PC-3 (cell line): ENCODE measurements at regions not wholly inside any gene's neighbourhood (a gene's known extent, or its start where the extent isn't known, plus 50 kb on each side); places are given as distances from the start of the nearest gene placed in this dataset.
"Not testable (repeated sequence)": the region's sequence is repeated elsewhere in the genome, so short reads cannot be mapped to it uniquely, and the experiment has no call there.

ENCODE experiments used
- ATAC-seq: fragments of 200-7000 bp; cut with Tn5 transposase; 2 replicates; pipeline ENCODE4 v1.9.1; 2020; ENCODE audit warnings: mild to moderate bottlenecking, moderate library complexity
- BruUV-seq: library from RNA; stranded (reverse); fragments of 400-500 nt; replicated peaks from 2 replicates; lab custom pipeline; 2021; lab: Mats Ljungman, UMichigan
- CTCF ChIA-PET: fragments of 300-600 bp; sonication (Branson Sonifier 250); formaldehyde crosslinking; loops from one replicate; lab custom pipeline; 2022; ENCODE audit warnings: antibody characterized with exemption; lab: Charles Lee
- POLR2A ChIA-PET: fragments of 300-600 bp; sonication (Branson Sonifier 250); formaldehyde crosslinking; loops from one replicate; lab custom pipeline; 2022; ENCODE audit warnings: antibody characterized with exemption; ENCODE audit not compliant: unreplicated experiment; lab: Charles Lee
- DNase-seq: peaks from one replicate; pipeline ENCODE4 v3.0.0-alpha.2; 2015
- H2AFZ ChIP-seq: fragments of 300-600 bp; sonication (generic); 2 replicates; pipeline ENCODE4 v1.6.0; 2016; ENCODE audit warnings: antibody characterized with exemption, low read length
- H3F3A ChIP-seq: fragments of 300-600 bp; sonication (generic); one replicate; pipeline ENCODE4 v1.6.0; 2017; ENCODE audit warnings: antibody characterized with exemption, low read length, control low read depth, mild to moderate bottlenecking; ENCODE audit not compliant: unreplicated experiment
- H3K27ac ChIP-seq: fragments of 300-600 bp; sonication (generic); 2 replicates; pipeline ENCODE4 v1.5.1; 2016; ENCODE audit warnings: mild to moderate bottlenecking, low read length
- H3K27me3 ChIP-seq: fragments of 300-600 bp; sonication (generic); 2 replicates; pipeline ENCODE4 v1.6.1; 2016; ENCODE audit warnings: low read length, mixed read lengths
- H3K36me3 ChIP-seq: fragments of 300-600 bp; sonication (generic); 2 replicates; pipeline ENCODE4 v1.6.1; 2016; ENCODE audit warnings: low read depth, mixed run types, low read length, mixed read lengths
- H3K4me1 ChIP-seq: fragments of 300-600 bp; sonication (generic); 2 replicates; pipeline ENCODE4 v1.5.1; 2016; ENCODE audit warnings: low read length; ENCODE audit not compliant: insufficient read depth
- H3K4me2 ChIP-seq: fragments of 300-600 bp; sonication (generic); 2 replicates; pipeline ENCODE4 v1.6.0; 2016; ENCODE audit warnings: low read length
- H3K4me3 ChIP-seq: fragments of 300-600 bp; sonication (generic); 2 replicates; pipeline ENCODE4 v1.5.1; 2016; ENCODE audit warnings: mild to moderate bottlenecking, low read length, mixed read lengths
- H3K79me2 ChIP-seq: fragments of 300-600 bp; sonication (generic); 2 replicates; pipeline ENCODE4 v1.6.1; 2017; ENCODE audit warnings: low read length, mixed read lengths
- H3K9ac ChIP-seq: fragments of 300-600 bp; sonication (generic); 2 replicates; pipeline ENCODE4 v1.6.0; 2016; ENCODE audit warnings: mild to moderate bottlenecking, low read length
- H3K9me2 ChIP-seq: fragments of 300-600 bp; sonication (generic); replicated peaks from 2 replicates; pipeline ENCODE4 v1.6.1; 2016; ENCODE audit warnings: mixed run types, low read length, mixed read lengths
- H3K9me3 ChIP-seq: fragments of 300-600 bp; sonication (generic); 2 replicates; pipeline ENCODE4 v1.6.1; 2016; ENCODE audit warnings: low read length, mixed read lengths
- H4K20me1 ChIP-seq: fragments of 300-600 bp; sonication (generic); 2 replicates; pipeline ENCODE4 v1.6.1; 2016; ENCODE audit warnings: low read length, mixed read lengths
- EZH2 ChIP-seq: fragments of 300-600 bp; sonication (generic); IDR thresholded peaks from one replicate; pipeline ENCODE4 v1.6.1; 2017; ENCODE audit warnings: antibody characterized with exemption, mild to moderate bottlenecking, low read length; ENCODE audit not compliant: unreplicated experiment
- EZH2phosphoT487 ChIP-seq: fragments of 300-600 bp; sonication (generic); IDR thresholded peaks from 2 replicates; pipeline ENCODE4 v1.6.1; 2018; ENCODE audit warnings: mild to moderate bottlenecking, antibody characterized with exemption, low read length, borderline replicate concordance
- intact Hi-C: fragments of 100-400 bp; cut with micrococcal nuclease; formaldehyde crosslinking; loops from 2 replicates; pipeline ENCODE4 v1.9.0; 2023
- TF ChIP-seq, protein P1 (sequence below): fragments of 300-600 bp; sonication (generic); conservative IDR thresholded peaks from 2 replicates; pipeline ENCODE4 v1.5.1; 2017; ENCODE audit warnings: antibody characterized with exemption, low read depth, mild to moderate bottlenecking, low read length

DNA sequence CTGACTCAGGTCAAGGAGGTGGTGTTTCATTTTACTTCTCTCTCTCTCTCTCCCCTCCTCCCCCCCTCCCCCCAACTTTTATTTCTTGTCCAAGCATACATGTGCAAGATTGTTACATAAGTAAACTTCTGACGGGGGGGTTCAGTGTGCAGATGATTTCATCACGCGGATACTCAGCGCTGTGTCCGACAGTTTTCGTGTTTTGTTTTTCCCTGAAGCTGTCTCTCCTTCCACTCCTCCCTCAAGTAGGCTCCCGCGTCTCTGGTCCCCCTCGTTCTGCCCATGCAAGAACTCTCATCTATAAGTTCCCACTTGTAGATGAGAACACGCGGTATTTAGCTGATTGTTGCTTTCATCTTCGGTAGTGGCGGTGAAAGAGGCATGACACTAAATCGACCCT is 111.0 kb upstream of the ANKRD30BL start:
- ChIA-PET CTCF (no interaction called here), POLR2A (no interaction called here)

DNA sequence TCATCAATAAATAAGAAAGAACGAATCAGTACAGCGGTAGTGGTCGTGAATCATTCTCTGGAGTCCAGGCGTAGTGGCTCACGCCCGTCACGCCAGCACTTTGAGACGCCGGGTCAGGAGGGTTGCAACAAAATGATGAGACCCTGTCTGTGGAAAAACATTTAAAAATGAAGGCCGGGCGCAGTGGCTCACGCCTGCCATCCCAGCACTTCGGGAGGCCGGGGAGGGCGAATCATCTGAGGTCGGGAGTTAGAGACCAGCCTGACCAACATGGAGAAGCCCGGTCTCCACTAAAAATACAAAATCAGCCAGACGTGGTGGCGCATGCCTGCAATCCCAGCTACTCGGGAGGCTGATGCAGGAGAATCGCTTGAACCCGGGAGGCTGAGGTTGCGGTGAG is 111.8 kb upstream of the ANKRD30BL start:
- H3K4me3 ChIP-seq, H3K27me3 ChIP-seq, H3K4me1 ChIP-seq, CTCF ChIA-PET, H3K27ac ChIP-seq, H2AFZ ChIP-seq, H3K36me3 ChIP-seq, H4K20me1 ChIP-seq, DNase-seq, H3K79me2 ChIP-seq, intact Hi-C loops, H3K9ac ChIP-seq, BruUV-seq, H3K4me2 ChIP-seq, H3K9me3 ChIP-seq, H3K9me2 ChIP-seq, ATAC-seq, POLR2A ChIA-PET, H3F3A ChIP-seq: not testable (repeated sequence)

More for the DNA sequence above, 111.0 kb upstream of the ANKRD30BL start:
- peaks cover 5% of the 10 kb centered on the region; the same call in 1 of the 2 replicates for H3K4me1 ChIP-seq
- DNase-seq (no peak), ATAC-seq (no peak)
- no peaks in the 10 kb centered on the region for H3F3A ChIP-seq
- no peak overlapping the region for H3K4me2 ChIP-seq
- H3K9me2 ChIP-seq: no peaks in the 10 kb centered on the region
- BruUV-seq: no TSS peak
- no peaks in the 10 kb centered on the region for H3K9me3 ChIP-seq
- H3K4me3 ChIP-seq: no peak overlapping the region
- no peak overlapping the region for H3K9ac ChIP-seq
- no peaks in the 10 kb centered on the region for H3K36me3 ChIP-seq
- no peak for TF ChIP-seq EZH2
- no peak for TF ChIP-seq EZH2phosphoT487
- no peak overlapping the region for H3K27ac ChIP-seq
- no peak overlapping the region for H2AFZ ChIP-seq
- intact Hi-C loops: no loop called here
- no peaks in the 10 kb centered on the region for H3K79me2 ChIP-seq
- no peaks in the 10 kb centered on the region for H3K27me3 ChIP-seq
- no peaks in the 10 kb centered on the region for H4K20me1 ChIP-seq

DNA sequence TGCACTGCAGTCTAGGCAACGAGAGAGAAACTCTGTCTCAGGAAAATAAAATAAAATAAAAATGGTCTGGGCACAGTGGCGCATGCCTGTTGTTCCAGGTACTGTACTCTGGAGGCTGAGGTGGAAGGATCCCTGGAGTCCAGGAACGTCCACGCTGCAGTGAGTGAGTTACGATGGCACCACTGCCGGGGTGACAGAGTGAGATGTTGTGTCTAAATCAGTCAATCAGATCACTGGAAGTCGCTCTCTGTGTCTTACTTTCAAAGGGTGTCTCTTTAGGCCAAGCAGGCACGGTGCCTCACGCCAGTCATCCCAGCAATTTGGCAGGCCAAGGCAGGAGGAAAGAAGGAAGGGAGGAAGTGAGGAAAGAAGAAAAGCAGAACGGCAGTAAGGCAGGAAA is 112.2 kb upstream of the ANKRD30BL start:
- Histone ChIP-seq H3K27me3 (no peaks in the 10 kb centered on the region), H3K4me1 (no peaks in the 10 kb centered on the region), H3K4me3 (no peak overlapping the region), H3K4me2 (no peak overlapping the region), H3K9me2 (no peaks in the 10 kb centered on the region), H3K9me3 (no peaks in the 10 kb centered on the region), H3K79me2 (no peaks in the 10 kb centered on the region), H2AFZ (no peak overlapping the region), H3F3A (no peaks in the 10 kb centered on the region), H4K20me1 (no peaks in the 10 kb centered on the region), H3K27ac (no peak overlapping the region), H3K9ac (no peak overlapping the region), H3K36me3 (no peaks in the 10 kb centered on the region)
- TF ChIP-seq EZH2: no peak
- TF ChIP-seq EZH2phosphoT487: no peak
- TF ChIP-seq, protein P1, sequence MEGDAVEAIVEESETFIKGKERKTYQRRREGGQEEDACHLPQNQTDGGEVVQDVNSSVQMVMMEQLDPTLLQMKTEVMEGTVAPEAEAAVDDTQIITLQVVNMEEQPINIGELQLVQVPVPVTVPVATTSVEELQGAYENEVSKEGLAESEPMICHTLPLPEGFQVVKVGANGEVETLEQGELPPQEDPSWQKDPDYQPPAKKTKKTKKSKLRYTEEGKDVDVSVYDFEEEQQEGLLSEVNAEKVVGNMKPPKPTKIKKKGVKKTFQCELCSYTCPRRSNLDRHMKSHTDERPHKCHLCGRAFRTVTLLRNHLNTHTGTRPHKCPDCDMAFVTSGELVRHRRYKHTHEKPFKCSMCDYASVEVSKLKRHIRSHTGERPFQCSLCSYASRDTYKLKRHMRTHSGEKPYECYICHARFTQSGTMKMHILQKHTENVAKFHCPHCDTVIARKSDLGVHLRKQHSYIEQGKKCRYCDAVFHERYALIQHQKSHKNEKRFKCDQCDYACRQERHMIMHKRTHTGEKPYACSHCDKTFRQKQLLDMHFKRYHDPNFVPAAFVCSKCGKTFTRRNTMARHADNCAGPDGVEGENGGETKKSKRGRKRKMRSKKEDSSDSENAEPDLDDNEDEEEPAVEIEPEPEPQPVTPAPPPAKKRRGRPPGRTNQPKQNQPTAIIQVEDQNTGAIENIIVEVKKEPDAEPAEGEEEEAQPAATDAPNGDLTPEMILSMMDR: no peak
- DNase-seq (no peak), ATAC-seq (no peak)
- POLR2A ChIA-PET: no interaction called here
- intact Hi-C loops: no loop called here
- no TSS peak for BruUV-seq
- CTCF ChIA-PET: no interaction called here

DNA sequence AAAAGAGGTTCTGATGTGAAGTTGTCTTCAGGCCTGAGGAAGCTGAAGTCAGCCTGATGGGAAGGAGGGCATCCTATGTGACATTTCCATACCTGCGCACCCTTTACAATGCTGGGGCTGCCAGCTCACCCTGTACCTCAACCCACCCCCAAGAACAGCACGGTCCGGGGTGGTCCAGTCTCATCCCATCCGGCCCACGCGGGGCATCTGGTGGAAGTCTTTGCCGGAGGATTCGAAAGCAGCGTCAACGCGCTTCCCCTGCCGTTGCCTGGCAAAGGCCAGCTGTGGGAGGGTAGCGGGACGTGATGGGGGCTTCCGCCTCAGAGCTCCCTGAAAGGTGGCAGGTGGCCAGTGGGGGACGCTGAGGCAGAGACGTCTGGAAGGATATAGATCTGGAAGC is 113.6 kb upstream of the ANKRD30BL start:
- Histone ChIP-seq H3K79me2 (no peaks in the 10 kb centered on the region), H3F3A (no peaks in the 10 kb centered on the region), H4K20me1 (no peaks in the 10 kb centered on the region), H3K9me3 (no peaks in the 10 kb centered on the region), H3K27me3 (no peaks in the 10 kb centered on the region), H2AFZ (no peak overlapping the region), H3K36me3 (no peaks in the 10 kb centered on the region), H3K9ac (no peak overlapping the region), H3K27ac (no peak overlapping the region), H3K4me2 (no peak overlapping the region), H3K4me3 (no peak overlapping the region), H3K9me2 (no peaks in the 10 kb centered on the region), H3K4me1 (no peaks in the 10 kb centered on the region)
- CTCF ChIA-PET: no interaction called here
- ATAC-seq: no peak
- DNase-seq: no peak
- POLR2A ChIA-PET: no interaction called here
- intact Hi-C loops: no loop called here
- TF ChIP-seq, protein P1: no peak
- TF ChIP-seq EZH2phosphoT487 (no peak), EZH2 (no peak)
- BruUV-seq: no TSS peak
